ENCODE measurements at regions not wholly inside any gene's neighbourhood (a gene's known extent, or its start where the extent isn't known, plus 50 kb on each side); places are given as distances from the start of the nearest gene placed in this dataset.

- TF ChIP-seq CTCF (conservative IDR thresholded peaks at IDR 0.05; ENCODE audit: low read length) (no peak), EZH2phosphoT487 (IDR thresholded peaks at IDR 0.05; ENCODE audit: borderline replicate concordance) (no peak)
These were observed 341.0 kb upstream of the E2F7 start for GRCh38 chr12:77406219-77406905.

Measured in Loucy (cell line).